Embryonic facial prominence (tissue), 1 donor: ENCODE measurements at regions not wholly inside any gene's neighbourhood (a gene's known extent, or its start where the extent isn't known, plus 50 kb on each side); places are given as distances from the start of the nearest gene placed in this dataset.
"Not testable (repeated sequence)": the region's sequence is repeated elsewhere in the genome, so short reads cannot be mapped to it uniquely, and the experiment has no call there.

Source experiments
- DNase-seq: peaks from one replicate; pipeline ENCODE4 v3.0.0-alpha.2; 2016; ENCODE audit errors: extremely low spot score

DNA sequence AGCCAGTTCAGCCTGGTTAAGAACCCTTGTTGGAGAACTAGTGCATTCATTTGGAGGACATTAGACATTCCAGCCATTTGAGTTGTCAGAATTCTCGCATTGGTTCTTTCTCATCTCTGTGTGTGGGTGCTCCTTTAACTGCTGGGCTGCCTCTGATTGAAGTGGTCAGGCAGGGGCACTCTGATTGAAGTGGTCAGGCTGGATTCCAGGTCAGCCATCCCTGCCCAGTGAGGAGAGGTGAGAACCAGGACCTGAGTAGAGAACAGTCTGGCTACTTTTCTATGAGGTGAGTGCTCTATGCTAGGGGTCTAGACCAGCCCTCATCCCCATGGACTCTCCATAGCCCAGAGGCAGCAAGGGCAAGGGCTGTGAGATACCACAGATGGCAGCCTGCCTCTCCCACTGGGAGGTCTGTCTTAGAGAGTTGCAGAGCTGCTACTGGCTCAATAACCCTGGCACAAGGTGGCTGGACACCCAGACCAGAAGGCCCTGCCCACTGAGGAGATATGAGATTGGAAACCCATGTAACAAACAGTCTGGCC is 691.6 kb downstream of the TMTC2 start:
- DNase-seq = no peak

DNA sequence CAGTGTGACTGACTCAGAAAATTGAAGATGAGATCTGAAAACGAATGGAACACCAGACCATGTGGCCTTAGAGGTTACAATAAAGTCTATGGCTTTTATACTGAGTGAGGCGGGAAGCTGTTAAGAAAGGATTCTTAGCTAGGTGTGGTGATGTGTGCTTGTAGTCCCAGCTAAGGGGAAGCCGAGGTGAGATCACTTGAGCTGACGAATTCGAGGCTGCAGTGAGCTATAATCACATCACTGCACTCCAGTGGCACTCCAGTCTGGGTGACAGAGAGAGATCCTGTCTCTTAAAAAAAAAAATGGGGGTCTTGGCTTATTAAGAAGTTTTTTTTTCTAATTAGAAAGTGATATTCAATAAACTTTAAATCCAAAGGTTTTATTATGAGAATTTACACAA is 678.6 kb downstream of the TMTC2 start:
- no peak for DNase-seq

GRCh38 chr12:83361475-83361874 is 674.8 kb downstream of the TMTC2 start:
- DNase-seq = no peak

GRCh38 chr12:83361071-83361470 is 674.4 kb downstream of the TMTC2 start:
- no peak for DNase-seq

GRCh38 chr12:83349907-83350611 is 663.4 kb downstream of the TMTC2 start:
- DNase-seq = no peak

DNA sequence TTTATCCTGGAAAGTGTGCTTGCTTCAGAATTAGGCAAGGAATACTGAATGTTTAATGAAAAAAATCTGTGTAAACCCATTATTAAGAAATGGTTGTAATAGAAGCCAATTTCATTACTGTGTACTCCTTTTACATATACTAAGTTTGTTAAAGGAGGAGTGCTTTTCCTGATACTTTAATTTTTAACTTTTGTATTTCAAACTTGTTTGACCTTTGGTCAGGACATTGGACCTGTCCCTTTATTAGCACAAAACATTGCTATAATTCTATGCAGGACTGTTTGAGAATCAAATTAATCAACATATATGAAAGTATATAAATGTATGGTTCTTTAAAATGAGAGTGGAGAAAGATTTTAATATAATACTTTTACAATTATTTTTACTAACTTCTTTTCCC is 659.6 kb downstream of the TMTC2 start:
- no peak for DNase-seq

DNA sequence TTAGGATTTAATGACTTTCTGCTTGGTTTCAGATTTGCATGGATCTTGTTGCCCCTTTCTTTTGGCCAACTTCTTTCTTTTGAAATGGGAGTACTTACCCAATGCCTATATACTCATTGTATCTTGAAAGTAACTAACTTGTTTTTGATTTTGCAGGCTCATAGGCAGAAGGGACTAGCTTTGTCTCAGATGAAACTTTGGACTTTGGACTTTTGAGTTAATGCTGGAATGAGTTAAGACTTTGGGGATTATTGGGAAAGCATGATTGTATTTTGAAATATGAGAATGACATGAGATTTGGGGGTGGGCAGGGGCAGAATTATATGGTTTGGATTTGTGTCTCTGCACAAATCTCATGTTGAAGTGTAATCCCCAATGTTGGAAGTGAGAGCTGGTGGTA is 657.1 kb downstream of the TMTC2 start:
- DNase-seq = no peak

- DNase-seq = no peak
Measured at GRCh38 chr12:83335748-83336147, 649.0 kb downstream of the TMTC2 start.

DNA sequence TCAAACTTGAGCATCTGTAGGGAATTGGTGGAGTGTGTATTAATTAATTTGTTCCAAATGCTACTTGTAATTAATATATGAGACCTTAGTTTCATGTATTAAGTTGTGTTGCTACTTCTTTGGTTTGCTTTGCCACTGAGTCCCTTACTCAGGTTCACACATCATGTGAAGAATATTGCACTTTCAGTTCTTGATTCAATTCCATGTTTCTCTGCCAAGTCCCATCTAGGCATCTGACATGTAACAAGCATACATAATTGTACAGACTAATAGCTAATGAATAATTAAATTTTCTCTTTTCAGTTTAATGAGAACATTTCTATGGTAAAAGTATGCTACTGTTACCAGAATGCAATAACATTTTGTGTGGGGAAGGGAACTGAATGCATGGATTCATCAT is 640.0 kb downstream of the TMTC2 start:
- no peak for DNase-seq

DNA sequence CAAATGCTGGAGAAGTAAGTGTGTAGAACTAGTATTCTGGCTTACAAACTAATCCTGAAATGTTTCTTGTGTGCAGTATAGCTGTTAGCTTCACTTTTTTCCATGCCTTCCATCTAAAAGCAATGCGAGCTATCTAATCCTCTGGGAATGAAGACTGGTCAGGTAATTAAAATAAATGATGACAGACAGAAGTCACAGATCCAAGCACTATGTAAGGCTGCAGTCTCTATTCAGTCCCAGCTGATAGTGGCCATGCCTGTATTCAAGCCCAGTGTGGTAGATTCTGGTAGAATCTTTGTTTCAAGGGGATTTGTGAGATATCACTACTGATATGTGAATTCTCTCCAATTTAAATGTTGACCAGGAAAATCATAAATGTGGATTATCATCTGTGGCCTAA is 637.2 kb downstream of the TMTC2 start:
- DNase-seq = no peak

DNA sequence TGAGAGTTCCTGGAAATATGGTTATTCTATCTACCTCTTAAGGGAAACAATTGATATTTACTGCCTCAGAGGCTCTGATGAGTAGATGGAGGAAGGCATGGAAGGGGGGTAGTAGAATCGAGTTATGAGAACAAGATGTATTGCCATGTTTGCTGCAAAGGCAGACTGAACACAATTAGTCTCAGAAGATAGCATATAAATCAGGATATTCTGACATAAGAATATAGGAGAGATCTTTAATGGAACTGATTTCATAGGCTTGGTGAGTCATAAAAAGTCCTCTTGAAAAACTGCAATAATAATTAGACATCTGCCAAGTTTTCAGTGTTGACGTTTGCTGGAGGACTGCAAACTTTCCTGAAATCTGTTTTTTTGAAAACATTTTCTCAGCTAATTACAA is 636.1 kb downstream of the TMTC2 start:
- no peak for DNase-seq

DNA sequence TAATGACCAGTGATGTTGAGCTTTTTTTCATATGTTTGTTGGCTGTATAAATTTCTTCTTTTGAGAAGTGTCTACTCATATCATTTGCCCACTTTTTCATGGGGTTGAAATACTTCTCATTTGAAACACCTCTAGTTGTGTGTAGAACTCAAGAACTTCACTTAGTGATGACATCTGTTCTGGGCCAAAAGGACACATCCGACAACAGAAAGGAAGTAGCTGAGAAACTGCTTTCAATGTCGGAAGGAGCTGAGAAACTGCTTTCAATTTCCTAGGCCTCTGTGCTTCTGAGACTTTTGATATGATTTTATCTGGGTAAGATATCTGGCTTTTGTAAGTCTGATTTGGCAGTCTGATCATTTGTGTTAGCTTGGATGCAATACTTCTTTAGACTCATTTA is 635.3 kb downstream of the TMTC2 start:
- DNase-seq = no peak

GRCh38 chr12:83320350-83320749 is 633.6 kb downstream of the TMTC2 start:
- no peak for DNase-seq

GRCh38 chr12:83318386-83319098 is 631.8 kb downstream of the TMTC2 start:
- no peak for DNase-seq

DNA sequence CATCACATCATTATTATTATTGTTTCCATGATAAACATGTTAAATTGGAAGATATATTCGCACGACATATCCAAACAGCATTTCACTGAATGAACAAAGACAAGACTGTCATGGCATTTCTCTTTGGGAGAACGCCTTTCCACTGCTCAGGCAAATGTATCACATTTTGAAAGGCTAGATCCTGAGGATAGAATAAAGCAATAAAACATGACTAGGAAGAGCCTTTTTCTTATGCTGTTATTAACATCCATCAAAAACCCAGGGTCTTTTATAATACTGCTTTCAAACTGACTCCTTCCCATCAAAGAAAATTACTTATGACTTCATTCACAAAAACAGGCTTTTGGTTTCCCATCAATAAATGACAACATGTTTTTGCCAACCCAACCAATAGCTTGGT is 630.9 kb downstream of the TMTC2 start:
- no peak for DNase-seq

- no peak for DNase-seq
Measured at GRCh38 chr12:83313827-83314226, 627.1 kb downstream of the TMTC2 start.

DNA sequence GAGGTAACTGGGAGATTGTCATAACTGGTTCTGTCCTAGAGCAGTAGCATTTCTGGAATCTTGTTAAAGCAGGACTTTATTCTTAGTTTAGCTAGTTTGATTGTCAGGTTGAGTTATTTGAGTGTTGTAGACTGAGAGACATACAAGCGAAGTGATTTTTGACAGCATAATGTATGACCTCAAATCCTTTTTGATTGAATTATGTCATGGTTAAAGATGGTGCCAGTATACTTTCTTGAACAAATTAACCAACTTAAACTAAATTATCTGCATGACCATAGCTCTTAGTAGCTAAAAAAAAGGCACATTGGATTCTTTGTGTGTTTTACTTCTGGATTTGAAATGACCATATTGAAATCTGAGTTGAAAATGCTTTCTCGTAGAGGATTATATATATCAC is 626.6 kb downstream of the TMTC2 start:
- no peak for DNase-seq

- no peak for DNase-seq
Measured at GRCh38 chr12:83276904-83277303, 590.2 kb downstream of the TMTC2 start.

DNA sequence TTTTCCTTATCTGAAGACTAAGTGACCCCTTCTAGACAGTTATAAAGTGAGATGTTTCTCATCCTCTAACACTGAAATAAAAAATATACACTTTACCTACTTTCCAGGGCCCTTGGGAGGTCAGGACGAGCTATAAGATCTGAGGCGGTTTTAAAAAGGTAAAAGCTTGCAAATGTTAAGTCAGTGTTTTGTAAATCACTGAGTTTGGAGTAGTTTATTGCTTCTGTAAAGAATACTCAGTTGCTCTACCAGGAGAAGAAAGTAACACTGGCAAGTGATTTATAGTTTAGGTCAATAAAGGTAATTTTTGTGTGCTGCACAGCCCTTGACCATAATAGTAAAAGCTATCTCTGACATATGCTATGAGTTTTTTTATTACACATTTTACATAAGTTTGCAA is 584.5 kb downstream of the TMTC2 start:
- DNase-seq = no peak

DNA sequence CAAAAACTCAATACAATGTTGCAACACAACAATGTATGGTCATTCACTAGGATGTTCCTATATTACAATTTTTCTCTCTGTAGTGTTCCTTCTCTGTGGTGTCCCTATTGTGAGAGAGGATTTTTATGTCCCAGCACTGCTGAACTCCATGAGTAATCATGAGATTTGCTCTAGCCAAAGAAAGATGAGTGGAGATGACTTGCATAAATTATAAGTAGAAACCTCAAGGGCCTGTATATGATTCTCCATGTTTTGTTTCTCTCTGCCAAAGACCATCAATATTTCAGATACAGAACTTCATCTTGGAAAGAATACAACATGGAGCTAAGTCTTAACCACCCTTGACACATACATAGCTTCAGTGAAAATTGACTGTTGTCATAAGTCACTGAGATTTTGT is 579.1 kb downstream of the TMTC2 start:
- DNase-seq = no peak

DNA sequence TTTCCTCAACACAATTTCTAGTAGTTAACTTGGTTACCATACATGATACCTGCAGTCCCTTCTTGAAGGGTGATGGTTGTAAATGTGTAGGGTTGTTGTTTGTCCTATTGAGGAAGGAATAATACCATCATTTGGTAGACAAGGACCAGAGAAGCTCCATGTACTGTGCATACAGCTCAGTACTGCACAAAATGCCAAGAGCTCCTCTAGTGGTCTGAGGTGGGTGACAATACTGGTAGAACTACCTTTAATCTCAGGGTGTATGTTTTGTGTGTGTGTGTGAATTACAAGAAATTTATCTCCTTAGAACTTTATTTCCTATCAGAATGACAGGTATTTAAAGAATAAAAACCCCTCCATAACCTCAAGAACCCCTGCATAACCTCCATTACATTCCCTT is 575.3 kb downstream of the TMTC2 start:
- no peak for DNase-seq

- DNase-seq = not testable (repeated sequence)
Measured at GRCh38 chr12:83260126-83260525, 573.4 kb downstream of the TMTC2 start.

- no peak for DNase-seq
Measured at GRCh38 chr12:83257726-83258125, 571.0 kb downstream of the TMTC2 start.
